CD4-positive, alpha-beta memory T cell (primary cell): ENCODE measurements at regions not wholly inside any gene's neighbourhood (a gene's known extent, or its start where the extent isn't known, plus 50 kb on each side); places are given as distances from the start of the nearest gene placed in this dataset.

Source experiments
- CTCF ChIA-PET: fragments of 350-600 bp; sonication (Branson Sonifier 250); formaldehyde crosslinking; loops from one replicate; lab custom pipeline; 2021; ENCODE audit warnings: inconsistent platforms; ENCODE audit not compliant: partially characterized antibody; lab: Charles Lee
- POLR2A ChIA-PET: fragments of 350-600 bp; sonication (Branson Sonifier 250); formaldehyde crosslinking; loops from one replicate; lab custom pipeline; 2021; ENCODE audit not compliant: partially characterized antibody; lab: Charles Lee
- DNase-seq, 5 donors: peaks; one replicate each; pipeline versions ENCODE4 v3.0.0 to v3.0.0-alpha.2; 2020 to 2022; ENCODE audit warnings: mixed read lengths in 1 of 5
- H3K27ac ChIP-seq: one replicate; pipeline ENCODE4 v1.7.0; 2013; ENCODE audit warnings: low read depth, low read length
- H3K27me3 ChIP-seq: 2 replicates; pipeline ENCODE4 v1.7.0; 2013; ENCODE audit warnings: mild to moderate bottlenecking, low read length, moderate library complexity; ENCODE audit not compliant: insufficient read depth
- H3K36me3 ChIP-seq: 2 replicates; pipeline ENCODE4 v1.7.0; 2013; ENCODE audit warnings: mild to moderate bottlenecking, low read length, moderate library complexity; ENCODE audit not compliant: insufficient read depth
- H3K4me1 ChIP-seq: 2 replicates; pipeline ENCODE4 v1.7.0; 2013; ENCODE audit warnings: mild to moderate bottlenecking, low read length, moderate library complexity; ENCODE audit not compliant: insufficient read depth
- H3K4me3 ChIP-seq, 2 donors: one replicate each; pipeline ENCODE4 v1.7.0; 2013; ENCODE audit warnings: low read length in 2 of 2, mild to moderate bottlenecking in 1 of 2
- H3K9me3 ChIP-seq, 2 donors: one replicate each; pipeline ENCODE4 v1.7.0; 2013; ENCODE audit warnings: low read length in 2 of 2, control low read depth in 1 of 2; ENCODE audit not compliant: control insufficient read depth in 1 of 2
- H3K27ac Mint-ChIP-seq, 7 donors: one replicate each; pipeline ENCODE4 v1.8.0; 2020 to 2021; ENCODE audit warnings: mixed read lengths in 7 of 7, mild to moderate bottlenecking in 6 of 7, inconsistent platforms in 3 of 7, moderate library complexity in 3 of 7
- H3K27me3 Mint-ChIP-seq, 2 donors: one replicate each; pipeline ENCODE4 v1.8.0; 2020 to 2021; ENCODE audit warnings: mixed read lengths in 2 of 2
- H3K36me3 Mint-ChIP-seq, 2 donors: one replicate each; pipeline ENCODE4 v1.8.0; 2020 to 2021; ENCODE audit warnings: mixed read lengths in 2 of 2, inconsistent platforms in 1 of 2, mild to moderate bottlenecking in 1 of 2
- H3K4me1 Mint-ChIP-seq, 4 donors: one replicate each; pipeline ENCODE4 v1.8.0; 2020 to 2021; ENCODE audit warnings: mixed read lengths in 4 of 4, mild to moderate bottlenecking in 1 of 4
- H3K4me3 Mint-ChIP-seq, 8 donors: one replicate each; pipeline ENCODE4 v1.8.0; 2020 to 2021; ENCODE audit warnings: mixed read lengths in 8 of 8, mild to moderate bottlenecking in 7 of 8, moderate library complexity in 6 of 8, inconsistent platforms in 3 of 8
- H3K9me3 Mint-ChIP-seq, 8 donors: one replicate each; pipeline ENCODE4 v1.8.0; 2020 to 2021; ENCODE audit warnings: mixed read lengths in 8 of 8, mild to moderate bottlenecking in 5 of 8, inconsistent platforms in 3 of 8, moderate library complexity in 1 of 8
- intact Hi-C: fragments of 100-400 bp; cut with micrococcal nuclease; formaldehyde crosslinking; loops from one replicate; pipeline ENCODE4 v1.15.1; 2023

DNA sequence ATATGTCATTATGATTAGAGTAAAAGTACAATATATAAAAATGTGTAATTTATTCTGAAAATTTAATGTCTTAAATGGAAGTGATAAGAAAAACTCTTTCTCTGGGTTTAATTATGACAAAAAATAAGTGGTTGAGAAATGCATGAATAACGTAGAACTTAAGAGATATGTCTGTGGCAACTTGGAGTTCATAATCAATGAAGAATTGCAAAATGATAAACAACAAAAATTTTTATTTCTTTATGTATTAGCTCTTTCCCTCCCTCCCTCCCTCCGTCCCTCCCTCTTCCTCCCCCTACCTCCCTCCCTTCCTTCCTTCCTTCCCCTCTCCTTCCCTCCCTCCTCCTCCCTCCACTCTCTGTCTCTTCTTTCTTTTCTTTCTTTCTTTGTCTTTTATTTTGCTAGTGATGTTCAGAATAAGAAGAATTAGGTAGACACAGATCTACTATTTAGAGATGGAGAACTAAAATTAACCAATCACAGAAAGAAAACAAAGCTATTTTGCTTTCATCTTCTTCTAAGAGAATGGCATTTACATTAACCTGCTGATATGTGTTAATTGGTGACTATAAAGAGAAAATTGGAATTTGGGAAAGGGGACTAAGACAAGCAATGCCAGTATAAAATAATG lies 96.3 kb upstream of the PDC start:
- ChIA-PET POLR2A (no interaction called here), CTCF (no interaction called here)
- no peaks in the 10 kb centered on the region for H3K4me1 Mint-ChIP-seq
- Histone ChIP-seq H3K4me3 (no peak overlapping the region), H3K27me3 (no peaks in the 10 kb centered on the region), H3K4me1 (no peaks in the 10 kb centered on the region), H3K36me3 (no peaks in the 10 kb centered on the region), H3K9me3 (no peaks in the 10 kb centered on the region), H3K27ac (no peak overlapping the region)
- H3K27ac Mint-ChIP-seq, result no peak overlapping the region
- no peaks in the 10 kb centered on the region for H3K36me3 Mint-ChIP-seq
- intact Hi-C loops, result no loop called here
- H3K4me3 Mint-ChIP-seq, result no peak overlapping the region
- no peak for DNase-seq
- peaks cover 0 to 13% (median 8%) of the 10 kb centered on the region in 8 donors for H3K9me3 Mint-ChIP-seq
- peaks cover 0 to 1% of the 10 kb centered on the region in 2 donors for H3K27me3 Mint-ChIP-seq

DNA sequence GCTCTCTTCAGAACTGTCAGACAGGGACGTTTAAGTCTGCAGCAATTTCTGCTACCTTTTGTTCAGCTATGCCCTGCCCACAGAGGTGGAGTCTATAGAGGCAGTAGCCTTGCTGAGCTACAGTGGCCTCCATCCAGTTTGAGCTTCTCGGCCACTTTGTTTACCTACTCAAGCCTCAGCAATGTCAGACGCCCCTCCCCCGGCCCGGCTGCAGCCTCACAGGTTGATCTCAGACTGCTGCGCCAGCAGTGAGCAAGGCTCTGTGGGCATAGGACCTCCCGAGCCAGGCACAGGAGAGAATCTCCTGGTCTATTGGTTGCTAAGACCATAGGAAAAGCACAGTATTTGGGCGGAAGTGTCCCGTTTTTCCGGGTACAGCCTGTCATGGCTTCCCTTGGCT lies 89.9 kb upstream of the PDC start:
- no peaks in the 10 kb centered on the region for H3K36me3 ChIP-seq
- ChIA-PET CTCF (no interaction called here), POLR2A (no interaction called here)
- no peaks in the 10 kb centered on the region for H3K4me1 Mint-ChIP-seq
- no peaks in the 10 kb centered on the region for H3K36me3 Mint-ChIP-seq
- no peak overlapping the region for H3K4me3 ChIP-seq
- no peak overlapping the region for H3K4me3 Mint-ChIP-seq
- H3K9me3 ChIP-seq, result no peaks in the 10 kb centered on the region
- no peaks in the 10 kb centered on the region for H3K4me1 ChIP-seq
- peaks cover 4 to 52% (median 32%) of the 10 kb centered on the region in 8 donors for H3K9me3 Mint-ChIP-seq
- DNase-seq, result no peak
- H3K27me3 Mint-ChIP-seq, result peaks cover 0 to 2% of the 10 kb centered on the region in 2 donors
- H3K27me3 ChIP-seq, result no peaks in the 10 kb centered on the region
- no peak overlapping the region for H3K27ac ChIP-seq
- intact Hi-C loops, result no loop called here
- no peak overlapping the region for H3K27ac Mint-ChIP-seq

DNA sequence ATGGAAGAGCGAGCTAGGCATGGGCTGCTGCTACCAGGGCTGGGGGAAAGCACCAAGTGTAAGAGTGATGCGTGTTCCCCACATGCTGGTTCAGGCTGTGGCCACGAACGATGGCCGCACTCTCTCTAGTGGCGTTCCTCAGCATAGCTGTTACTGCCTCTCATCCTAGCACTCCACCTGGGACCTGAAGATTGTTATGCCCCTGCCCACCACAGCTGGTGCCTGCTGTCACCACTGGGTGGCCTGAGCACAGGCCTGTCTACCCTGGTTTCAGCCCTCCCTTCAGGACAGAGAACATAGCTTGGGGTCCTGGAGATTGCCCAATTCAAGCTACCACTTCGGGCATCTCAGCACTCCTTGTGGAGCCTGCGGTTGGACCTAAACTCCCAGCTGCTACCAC lies 80.1 kb upstream of the PDC start:
- no peak overlapping the region for H3K27ac Mint-ChIP-seq

DNA sequence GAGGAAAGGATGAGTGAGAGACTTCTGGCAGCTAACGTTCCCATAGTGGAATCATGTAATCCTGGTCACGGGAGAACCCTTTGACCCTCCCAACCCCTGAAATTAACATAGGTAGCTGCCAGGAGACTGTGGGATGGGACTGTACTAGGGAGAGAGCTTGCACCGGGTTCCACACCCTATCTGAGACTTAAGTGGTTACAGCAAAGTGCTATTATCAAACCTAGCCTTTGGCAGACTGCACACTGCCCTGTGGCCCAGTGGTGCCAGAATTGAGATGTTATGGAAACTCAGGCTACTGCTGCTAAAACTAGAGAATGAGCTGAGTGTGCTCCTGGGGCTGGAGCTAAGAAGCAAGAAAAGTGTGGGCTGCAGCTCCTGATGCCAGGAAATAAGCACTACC lies 79.6 kb upstream of the PDC start:
- Mint-ChIP-seq H3K4me3 (no peak overlapping the region), H3K36me3 (peaks cover 3 to 5% of the 10 kb centered on the region in 2 donors), H3K27me3 (no peaks in the 10 kb centered on the region), H3K9me3 (peaks cover 0 to 42% (median 26%) of the 10 kb centered on the region in 8 donors), H3K27ac (no peak overlapping the region), H3K4me1 (no peaks in the 10 kb centered on the region)
- intact Hi-C loops, result no loop called here
- H3K36me3 ChIP-seq, result no peaks in the 10 kb centered on the region
- DNase-seq, result no peak
- no peaks in the 10 kb centered on the region for H3K9me3 ChIP-seq
- H3K4me3 ChIP-seq, result no peak overlapping the region
- no peaks in the 10 kb centered on the region for H3K27me3 ChIP-seq
- CTCF ChIA-PET, result no interaction called here
- no peak overlapping the region for H3K27ac ChIP-seq
- POLR2A ChIA-PET, result no interaction called here
- H3K4me1 ChIP-seq, result no peaks in the 10 kb centered on the region

More for the DNA sequence above, 80.1 kb upstream of the PDC start:
- ChIA-PET POLR2A (no interaction called here), CTCF (no interaction called here)
- no peaks in the 10 kb centered on the region for H3K4me1 Mint-ChIP-seq
- H3K4me1 ChIP-seq, result no peaks in the 10 kb centered on the region
- H3K4me3 Mint-ChIP-seq, result no peak overlapping the region
- intact Hi-C loops, result no loop called here
- H3K36me3 Mint-ChIP-seq, result peaks cover 3 to 5% of the 10 kb centered on the region in 2 donors
- H3K36me3 ChIP-seq, result no peaks in the 10 kb centered on the region
- H3K27me3 Mint-ChIP-seq, result no peaks in the 10 kb centered on the region
- no peak overlapping the region for H3K4me3 ChIP-seq
- no peak for DNase-seq
- H3K27me3 ChIP-seq, result no peaks in the 10 kb centered on the region
- H3K27ac ChIP-seq, result no peak overlapping the region
- H3K9me3 Mint-ChIP-seq, result peaks cover 0 to 44% (median 28%) of the 10 kb centered on the region in 8 donors
- no peaks in the 10 kb centered on the region for H3K9me3 ChIP-seq

DNA sequence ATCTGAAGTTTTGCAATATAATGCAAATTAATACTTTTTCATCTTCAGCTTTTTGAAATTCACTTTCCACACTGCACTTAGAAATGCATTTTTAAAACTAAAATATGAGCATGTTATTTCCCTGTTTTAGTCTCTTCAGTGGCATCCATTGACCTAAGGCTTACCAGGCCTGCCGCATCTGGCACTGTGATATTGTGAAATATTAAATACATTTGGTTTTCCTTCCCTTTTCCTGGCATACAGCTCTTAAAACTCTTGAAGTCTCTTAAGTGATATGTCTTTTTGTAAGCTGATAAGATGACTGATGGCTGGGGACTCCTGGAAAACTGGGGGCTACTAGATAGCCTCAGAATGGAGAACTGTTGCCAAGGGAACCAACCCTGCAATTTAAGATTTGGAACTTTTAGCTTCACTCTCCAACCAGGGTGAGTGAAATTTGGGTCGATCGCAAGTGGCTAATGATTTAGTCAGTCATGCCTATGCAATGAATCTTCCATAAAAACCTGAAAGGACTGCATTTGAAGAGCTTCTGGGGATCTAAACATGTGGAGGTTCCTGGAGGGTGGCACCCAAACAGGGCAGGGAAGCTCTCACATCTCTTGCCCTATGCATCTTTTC lies 75.5 kb upstream of the PDC start:
- no peaks in the 10 kb centered on the region for H3K36me3 ChIP-seq
- H3K27ac Mint-ChIP-seq, result peak overlapping the region in 1 of 7 donors; percentile 38
- no peak overlapping the region for H3K4me3 Mint-ChIP-seq
- peaks cover 0 to 9% of the 10 kb centered on the region in 2 donors for H3K36me3 Mint-ChIP-seq
- no peak overlapping the region for H3K4me3 ChIP-seq
- DNase-seq, result no peak
- ChIA-PET CTCF (no interaction called here), POLR2A (no interaction called here)
- H3K4me1 Mint-ChIP-seq, result no peaks in the 10 kb centered on the region
- intact Hi-C loops, result no loop called here
- H3K27ac ChIP-seq, result no peak overlapping the region
- H3K9me3 Mint-ChIP-seq, result peaks cover 0 to 16% (median 12%) of the 10 kb centered on the region in 8 donors
- no peaks in the 10 kb centered on the region for H3K9me3 ChIP-seq
- H3K4me1 ChIP-seq, result no peaks in the 10 kb centered on the region
- no peaks in the 10 kb centered on the region for H3K27me3 ChIP-seq
- H3K27me3 Mint-ChIP-seq, result peaks cover 0 to 3% of the 10 kb centered on the region in 2 donors

DNA sequence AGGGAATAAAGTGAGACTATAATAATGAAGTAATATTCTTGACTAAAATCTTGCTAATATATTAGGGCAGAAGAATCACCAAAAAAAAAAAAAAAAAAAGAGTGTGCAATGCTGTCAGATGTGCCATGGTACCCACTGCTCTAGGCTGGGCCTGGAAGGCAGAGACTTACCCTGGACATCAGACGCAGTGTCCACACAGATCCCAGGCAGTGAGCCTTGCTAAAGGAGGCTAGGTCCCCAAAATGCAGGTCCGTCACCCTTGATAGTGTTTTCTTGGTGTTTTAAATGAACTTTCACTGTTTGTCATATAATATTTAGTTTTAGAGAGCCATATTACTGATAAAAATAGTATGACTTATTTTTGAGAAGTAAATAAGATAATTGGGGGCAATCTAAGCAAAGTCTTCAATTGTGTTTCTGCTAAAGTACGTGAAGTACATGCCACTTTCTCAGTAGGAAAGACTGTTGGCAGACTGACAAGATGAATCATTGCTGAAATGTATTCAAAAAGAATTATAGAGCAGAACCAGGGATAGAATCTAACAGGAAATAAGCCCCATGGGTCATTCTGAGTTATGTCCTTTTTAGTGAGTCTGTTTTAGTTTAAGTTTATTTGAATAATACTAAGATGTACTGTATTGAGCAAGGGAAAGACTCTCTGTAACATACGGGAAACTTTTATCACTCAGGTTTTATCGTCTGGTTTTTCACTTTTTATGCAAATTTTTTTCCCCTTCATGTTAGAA lies 74.6 kb upstream of the PDC start:
- Histone ChIP-seq H3K4me1 (no peaks in the 10 kb centered on the region), H3K4me3 (no peak overlapping the region), H3K27ac (no peak overlapping the region), H3K36me3 (no peaks in the 10 kb centered on the region), H3K27me3 (no peaks in the 10 kb centered on the region), H3K9me3 (no peaks in the 10 kb centered on the region)
- no peak for DNase-seq
- ChIA-PET POLR2A (no interaction called here), CTCF (no interaction called here)
- Mint-ChIP-seq H3K4me3 (no peak overlapping the region), H3K4me1 (no peaks in the 10 kb centered on the region), H3K9me3 (peaks cover 0 to 17% (median 10%) of the 10 kb centered on the region in 8 donors), H3K27me3 (peaks cover 0 to 3% of the 10 kb centered on the region in 2 donors), H3K27ac (no peak overlapping the region), H3K36me3 (peaks cover 0 to 14% of the 10 kb centered on the region in 2 donors)
- intact Hi-C loops, result no loop called here

DNA sequence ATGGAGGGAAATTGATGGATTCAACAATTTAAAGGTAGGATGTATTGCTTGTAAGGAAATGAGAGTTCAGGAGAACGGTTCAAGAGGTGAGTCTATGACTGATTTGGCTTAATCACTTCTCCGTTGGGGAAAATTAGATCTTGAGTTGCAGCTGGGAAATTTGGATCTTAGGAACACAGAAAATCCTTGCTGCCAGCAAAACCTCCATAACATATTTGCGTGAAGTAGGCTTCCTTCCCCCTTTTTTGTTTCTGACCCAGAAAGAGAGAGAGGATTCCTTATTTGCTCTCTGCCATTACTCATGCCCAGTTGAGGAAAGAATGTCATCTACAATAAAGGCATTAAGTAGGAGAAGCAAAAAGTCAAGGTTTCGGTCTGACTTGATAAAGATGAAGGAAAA lies 73.5 kb upstream of the PDC start:
- Histone ChIP-seq H3K4me1 (no peaks in the 10 kb centered on the region), H3K27me3 (no peaks in the 10 kb centered on the region), H3K27ac (no peak overlapping the region), H3K4me3 (no peak overlapping the region), H3K9me3 (no peaks in the 10 kb centered on the region), H3K36me3 (no peaks in the 10 kb centered on the region)
- ChIA-PET POLR2A (no interaction called here), CTCF (no interaction called here)
- Mint-ChIP-seq H3K4me1 (no peaks in the 10 kb centered on the region), H3K9me3 (peaks cover 0 to 14% (median 5%) of the 10 kb centered on the region in 8 donors), H3K4me3 (no peak overlapping the region), H3K27ac (no peak overlapping the region), H3K27me3 (peaks cover 0 to 3% of the 10 kb centered on the region in 2 donors), H3K36me3 (peaks cover 0 to 12% of the 10 kb centered on the region in 2 donors)
- intact Hi-C loops, result no loop called here
- no peak for DNase-seq
